Stomach smooth muscle (tissue), 2 donors: ENCODE measurements at regions not wholly inside any gene's neighbourhood (a gene's known extent, or its start where the extent isn't known, plus 50 kb on each side); places are given as distances from the start of the nearest gene placed in this dataset.

Experiments
- H3K27ac ChIP-seq: one replicate; pipeline ENCODE4 v1.7.0; 2013; ENCODE audit warnings: mild to moderate bottlenecking, low read length, inconsistent platforms
- H3K27me3 ChIP-seq, 2 donors: one replicate each; pipeline ENCODE4 v1.7.0; 2013; ENCODE audit warnings: low read length in 2 of 2; ENCODE audit not compliant: insufficient read depth in 2 of 2, control insufficient read depth in 1 of 2
- H3K36me3 ChIP-seq, 2 donors: one replicate each; pipeline ENCODE4 v1.7.0; 2013; ENCODE audit warnings: low read length in 2 of 2; ENCODE audit not compliant: control insufficient read depth in 2 of 2, insufficient read depth in 2 of 2
- H3K4me1 ChIP-seq: one replicate; pipeline ENCODE4 v1.7.0; 2013; ENCODE audit warnings: low read length; ENCODE audit not compliant: control insufficient read depth, insufficient read depth
- H3K4me3 ChIP-seq, 2 donors: one replicate each; pipeline ENCODE4 v1.7.0; 2013; ENCODE audit warnings: low read length in 2 of 2
- H3K9ac ChIP-seq, 2 donors: one replicate each; pipeline ENCODE4 v1.7.0; 2013; ENCODE audit warnings: low read length in 2 of 2, mild to moderate bottlenecking in 1 of 2
- H3K9me3 ChIP-seq, 2 donors: one replicate each; pipeline ENCODE4 v1.7.0; 2013; ENCODE audit warnings: low read length in 2 of 2; ENCODE audit not compliant: control insufficient read depth in 2 of 2
- donor health status: healthy.
- donor health status: Pancreatic carcinoma.

DNA sequence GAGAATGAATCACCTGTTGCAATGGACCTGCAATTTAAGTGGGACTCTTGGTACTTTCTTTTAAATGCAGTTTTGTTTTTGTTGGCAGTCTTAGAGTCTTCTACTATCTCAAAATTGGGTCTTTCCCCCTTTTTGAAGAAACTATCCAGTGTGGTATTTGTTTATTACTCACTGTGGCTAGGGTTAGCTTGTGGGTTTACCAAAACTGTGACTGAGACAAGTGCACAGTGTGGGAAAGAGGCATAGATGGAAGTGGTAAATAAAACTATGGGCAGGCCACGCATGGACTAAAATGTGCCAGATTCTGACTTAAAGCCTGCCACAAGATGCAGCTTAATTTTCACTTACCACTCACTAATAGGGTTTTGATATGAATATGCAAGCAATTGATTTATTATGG is 1441.7 kb downstream of the PLA2G4A start:
- no peaks in the 10 kb centered on the region for H3K4me1 ChIP-seq
- peaks cover 0 to 3% of the 10 kb centered on the region in 2 donors for H3K9me3 ChIP-seq
- no peak overlapping the region for H3K4me3 ChIP-seq
- H3K27ac ChIP-seq: no peak overlapping the region
- no peak overlapping the region for H3K9ac ChIP-seq
- H3K27me3 ChIP-seq: no peaks in the 10 kb centered on the region
- H3K36me3 ChIP-seq: no peaks in the 10 kb centered on the region

DNA sequence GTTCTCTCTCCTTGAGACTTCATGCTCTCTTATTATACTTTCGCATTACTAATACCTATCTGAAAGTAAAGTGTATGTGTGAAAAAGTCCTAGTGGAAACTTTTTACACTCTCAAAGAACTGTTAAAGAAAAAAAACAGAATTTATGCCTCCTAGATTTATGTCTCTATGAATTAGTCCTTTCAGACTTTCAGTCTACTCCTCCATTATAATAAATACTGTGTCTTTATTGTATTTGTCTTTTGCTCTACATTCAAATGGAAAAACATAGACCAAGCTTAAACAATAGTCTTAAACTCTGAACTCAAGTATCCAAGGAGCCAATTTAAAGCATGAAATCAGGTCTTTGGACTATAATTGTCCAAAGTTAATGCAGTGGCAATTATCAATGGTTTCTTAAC is 1449.0 kb downstream of the PLA2G4A start:
- H3K4me3 ChIP-seq: no peak overlapping the region
- no peak overlapping the region for H3K27ac ChIP-seq
- H3K9ac ChIP-seq: no peak overlapping the region
- no peaks in the 10 kb centered on the region for H3K36me3 ChIP-seq
- no peaks in the 10 kb centered on the region for H3K27me3 ChIP-seq
- H3K9me3 ChIP-seq: no peaks in the 10 kb centered on the region
- H3K4me1 ChIP-seq: no peaks in the 10 kb centered on the region

DNA sequence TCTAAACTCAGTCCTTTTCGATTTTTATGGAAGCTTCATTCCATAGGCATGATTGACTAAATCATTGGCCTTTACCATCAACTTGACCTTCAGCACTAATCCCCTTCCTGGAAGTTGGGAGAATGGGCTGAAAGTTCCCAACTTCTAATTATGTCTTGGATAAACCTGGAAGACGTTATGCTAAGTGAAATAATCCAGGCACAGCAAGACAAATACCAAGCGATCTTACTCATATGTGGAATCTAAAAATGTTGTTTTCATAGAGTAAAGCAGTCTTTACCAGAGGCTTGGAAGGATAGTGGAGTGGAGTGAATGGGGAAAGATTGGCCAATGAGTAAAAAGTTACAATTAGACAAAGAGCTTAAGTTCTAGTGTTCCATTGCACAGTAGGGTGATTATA is 1453.2 kb downstream of the PLA2G4A start:
- Histone ChIP-seq H3K4me3 (no peak overlapping the region), H3K27ac (no peak overlapping the region), H3K4me1 (no peaks in the 10 kb centered on the region), H3K36me3 (no peaks in the 10 kb centered on the region), H3K27me3 (no peaks in the 10 kb centered on the region), H3K9ac (no peak overlapping the region), H3K9me3 (no peaks in the 10 kb centered on the region)

DNA sequence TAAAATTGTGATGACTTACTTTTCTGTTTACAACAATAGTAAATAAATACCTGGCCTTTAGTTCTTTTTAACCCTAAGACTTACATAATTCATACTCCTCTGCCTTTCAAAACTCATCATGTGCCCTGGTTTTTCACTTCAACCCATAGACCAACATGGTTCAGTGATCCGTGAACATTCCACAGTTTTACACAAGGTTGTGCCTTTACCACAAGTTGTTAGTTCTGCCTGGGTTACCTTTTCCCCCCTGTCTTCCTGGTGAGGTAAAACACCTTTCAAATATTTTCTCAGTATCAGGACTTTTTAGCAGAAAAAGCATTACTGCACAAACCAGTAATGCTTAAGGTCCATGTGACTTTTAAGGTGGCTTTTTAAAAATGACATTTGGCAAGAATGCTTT is 1466.4 kb downstream of the PLA2G4A start:
- Histone ChIP-seq H3K27ac (no peak overlapping the region), H3K9ac (no peak overlapping the region), H3K9me3 (no peaks in the 10 kb centered on the region), H3K27me3 (no peaks in the 10 kb centered on the region), H3K4me1 (no peaks in the 10 kb centered on the region), H3K36me3 (no peaks in the 10 kb centered on the region), H3K4me3 (no peak overlapping the region)

DNA sequence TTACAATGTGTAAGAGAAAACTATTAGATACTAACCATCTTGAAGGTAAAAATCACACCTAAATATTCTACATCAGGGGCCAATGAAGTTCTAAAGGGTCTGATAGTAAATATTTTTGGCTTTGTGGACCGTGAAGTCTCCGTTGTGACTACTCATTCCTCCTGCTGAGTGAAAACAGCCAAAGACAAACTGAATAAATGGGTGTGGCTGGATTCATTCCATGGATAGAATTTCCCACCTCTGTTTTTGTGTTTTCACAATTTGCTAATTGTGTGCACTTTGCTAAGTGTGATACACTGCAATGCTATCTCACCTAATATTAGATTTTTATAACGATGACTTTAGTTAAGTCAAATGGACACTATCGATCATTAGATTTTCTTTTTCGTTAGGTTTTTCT is 1474.0 kb downstream of the PLA2G4A start:
- H3K9me3 ChIP-seq: no peaks in the 10 kb centered on the region
- no peaks in the 10 kb centered on the region for H3K4me1 ChIP-seq
- no peaks in the 10 kb centered on the region for H3K36me3 ChIP-seq
- no peak overlapping the region for H3K4me3 ChIP-seq
- H3K27me3 ChIP-seq: no peaks in the 10 kb centered on the region
- no peak overlapping the region for H3K9ac ChIP-seq
- H3K27ac ChIP-seq: no peak overlapping the region

DNA sequence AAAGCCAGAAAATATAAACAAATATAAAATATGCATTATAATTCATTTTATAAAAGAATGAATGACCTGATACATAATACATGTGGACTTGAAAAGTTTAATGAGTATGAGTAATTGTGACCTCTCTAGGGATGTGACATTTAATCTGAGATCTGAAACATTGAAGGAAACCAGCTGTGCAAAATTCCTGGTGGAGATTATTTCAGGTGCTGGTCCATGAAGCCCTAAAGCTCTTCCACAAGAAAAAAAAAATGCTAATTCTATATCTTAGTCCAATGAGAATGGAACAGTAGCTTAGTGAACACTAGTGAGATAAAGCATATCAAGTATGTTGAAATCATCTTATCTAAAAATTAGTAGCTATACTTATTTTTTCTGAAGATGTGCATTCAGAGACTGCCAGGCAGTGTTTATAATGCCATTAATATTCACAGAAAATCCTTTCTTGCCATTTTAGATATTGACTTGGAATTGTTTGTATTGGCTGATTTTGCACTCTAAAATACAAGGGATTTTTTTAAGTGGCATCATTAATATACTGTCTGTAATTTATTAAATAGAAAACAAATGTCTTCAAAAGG is 1485.9 kb downstream of the PLA2G4A start:
- Histone ChIP-seq H3K4me3 (no peak overlapping the region), H3K4me1 (no peaks in the 10 kb centered on the region), H3K9me3 (no peaks in the 10 kb centered on the region), H3K27ac (no peak overlapping the region), H3K9ac (no peak overlapping the region), H3K36me3 (no peaks in the 10 kb centered on the region), H3K27me3 (no peaks in the 10 kb centered on the region)

DNA sequence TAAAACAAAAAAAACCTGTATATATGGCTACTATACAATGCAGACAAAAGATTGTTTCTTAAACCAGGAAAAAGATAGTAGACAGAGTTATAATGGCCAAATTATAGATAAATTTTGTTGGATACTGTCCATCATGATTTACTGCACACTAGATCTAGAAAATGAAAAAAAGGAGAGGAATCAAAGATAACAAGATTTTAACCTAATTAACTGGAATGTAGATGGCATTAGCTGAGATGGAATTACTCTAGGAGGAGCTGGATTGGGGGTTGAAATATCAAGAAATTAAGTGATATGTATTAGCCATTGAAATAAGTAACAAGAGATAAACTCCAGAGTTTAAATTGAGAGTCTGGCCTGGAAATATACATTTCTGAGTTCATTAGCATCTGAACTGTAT is 1489.1 kb downstream of the PLA2G4A start:
- H3K27me3 ChIP-seq: no peaks in the 10 kb centered on the region
- no peak overlapping the region for H3K4me3 ChIP-seq
- H3K9ac ChIP-seq: no peak overlapping the region
- H3K36me3 ChIP-seq: no peaks in the 10 kb centered on the region
- no peak overlapping the region for H3K27ac ChIP-seq
- no peaks in the 10 kb centered on the region for H3K9me3 ChIP-seq
- no peaks in the 10 kb centered on the region for H3K4me1 ChIP-seq

DNA sequence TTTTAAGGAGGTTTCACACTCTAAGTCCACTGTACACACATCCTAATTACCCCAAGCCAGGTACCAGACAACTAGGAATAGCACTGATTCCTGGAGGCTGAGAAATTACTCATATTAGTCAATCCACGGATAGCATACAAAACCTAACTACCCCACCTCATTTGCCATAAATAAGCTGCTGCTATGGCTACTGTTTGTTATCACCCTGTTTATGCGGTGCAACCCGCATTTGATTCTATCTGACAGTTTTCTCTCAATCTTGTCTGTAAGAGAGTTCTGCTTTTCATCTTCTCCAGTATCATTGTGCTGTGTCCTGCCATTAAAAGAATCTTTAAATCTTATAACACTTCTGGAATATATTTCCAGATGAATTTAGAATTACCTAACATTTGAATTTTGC is 1496.5 kb downstream of the PLA2G4A start:
- H3K9me3 ChIP-seq: no peaks in the 10 kb centered on the region
- H3K36me3 ChIP-seq: no peaks in the 10 kb centered on the region
- H3K4me3 ChIP-seq: no peak overlapping the region
- H3K9ac ChIP-seq: no peak overlapping the region
- no peaks in the 10 kb centered on the region for H3K4me1 ChIP-seq
- no peak overlapping the region for H3K27ac ChIP-seq
- H3K27me3 ChIP-seq: no peaks in the 10 kb centered on the region

DNA sequence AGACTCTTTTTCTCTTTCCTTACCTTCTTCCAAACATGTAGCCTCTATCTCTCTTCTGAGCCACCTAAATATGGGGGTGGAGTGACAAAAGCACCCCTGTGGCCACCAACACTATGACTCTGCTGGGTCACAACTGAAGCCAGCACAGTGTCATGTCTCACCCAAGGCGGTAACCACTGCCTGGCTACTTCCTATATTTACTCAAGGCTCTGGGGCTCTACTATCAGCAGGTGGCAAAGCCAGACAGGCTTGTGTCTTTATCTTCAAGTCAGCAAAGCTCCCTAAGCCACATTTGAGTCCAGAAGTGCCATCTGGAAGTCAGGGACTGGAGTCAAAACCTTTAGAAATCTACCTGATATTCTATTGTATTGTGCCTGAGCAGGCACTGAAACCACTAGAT is 1515.2 kb downstream of the PLA2G4A start:
- no peaks in the 10 kb centered on the region for H3K4me1 ChIP-seq
- H3K27ac ChIP-seq: no peak overlapping the region
- no peaks in the 10 kb centered on the region for H3K27me3 ChIP-seq
- H3K9me3 ChIP-seq: peaks cover 0 to 2% of the 10 kb centered on the region in 2 donors
- H3K36me3 ChIP-seq: no peaks in the 10 kb centered on the region
- H3K4me3 ChIP-seq: no peak overlapping the region
- H3K9ac ChIP-seq: no peak overlapping the region

DNA sequence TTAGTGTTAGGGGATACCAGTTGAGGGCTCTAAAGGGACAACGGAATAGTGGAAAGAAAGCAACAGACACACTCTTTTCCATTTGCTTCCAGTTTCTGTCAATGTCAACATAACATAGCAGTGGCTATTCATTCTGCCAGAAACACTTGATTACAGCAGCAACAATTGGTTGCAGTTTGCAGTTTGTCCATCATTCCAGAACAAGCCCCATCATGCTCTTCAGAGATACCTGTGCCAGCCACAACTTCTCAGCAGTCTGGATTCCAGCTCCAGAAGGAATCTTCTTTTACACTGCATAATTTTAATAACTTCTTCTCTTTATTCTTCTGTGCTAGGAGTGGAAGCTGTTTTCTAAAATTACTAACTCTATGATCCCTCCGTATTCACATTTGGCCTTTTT is 1521.4 kb downstream of the PLA2G4A start:
- no peak overlapping the region for H3K4me3 ChIP-seq
- no peaks in the 10 kb centered on the region for H3K4me1 ChIP-seq
- no peaks in the 10 kb centered on the region for H3K27me3 ChIP-seq

DNA sequence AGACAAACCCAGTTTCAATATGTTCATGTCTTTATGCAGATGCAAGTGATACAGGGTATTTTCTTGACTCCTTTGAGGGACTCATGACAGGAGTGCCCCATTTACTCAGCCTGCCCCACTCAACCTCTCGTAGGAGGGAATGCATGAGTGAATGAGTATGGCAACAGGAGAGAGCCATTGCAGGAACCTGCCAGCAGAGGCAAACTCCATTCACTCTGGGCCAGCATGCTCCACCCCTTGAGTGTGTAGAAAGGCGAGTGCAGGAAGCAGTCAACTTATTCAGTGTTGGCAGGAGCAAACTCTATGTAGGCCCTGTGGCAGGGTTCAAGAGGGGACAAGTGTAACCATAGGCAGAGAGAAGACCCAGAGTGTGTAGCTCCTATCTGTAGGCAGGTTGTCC is 1526.3 kb downstream of the PLA2G4A start:
- H3K9ac ChIP-seq: no peak overlapping the region
- H3K27ac ChIP-seq: no peak overlapping the region
- no peak overlapping the region for H3K4me3 ChIP-seq
- no peaks in the 10 kb centered on the region for H3K36me3 ChIP-seq
- no peaks in the 10 kb centered on the region for H3K4me1 ChIP-seq
- no peaks in the 10 kb centered on the region for H3K27me3 ChIP-seq
- H3K9me3 ChIP-seq: peaks cover 0 to 4% of the 10 kb centered on the region in 2 donors

More for the DNA sequence above, 1521.4 kb downstream of the PLA2G4A start:
- Histone ChIP-seq H3K36me3 (no peaks in the 10 kb centered on the region), H3K9ac (no peak overlapping the region), H3K9me3 (no peaks in the 10 kb centered on the region), H3K27ac (no peak overlapping the region)
